HG03045 (cell line): ENCODE measurements at regions not wholly inside any gene's neighbourhood (a gene's known extent, or its start where the extent isn't known, plus 50 kb on each side); places are given as distances from the start of the nearest gene placed in this dataset.

Experiments
- ATAC-seq: cut with Tn5 transposase; IDR thresholded peaks from one replicate; pipeline ENCODE4 v1.9.1; 2021; ENCODE audit warnings: mild to moderate bottlenecking, moderate library complexity; ENCODE audit not compliant: unreplicated experiment

GRCh38 chr10:21069929-21070700 lies 173.0 kb upstream of the NEBL start:
- no peak for ATAC-seq

- ATAC-seq: no peak
Observed at GRCh38 chr10:21069278-21069677, 172.2 kb upstream of the NEBL start.

GRCh38 chr10:21068026-21068656 lies 171.0 kb upstream of the NEBL start:
- ATAC-seq: no peak

- no peak for ATAC-seq
Observed at GRCh38 chr10:21065621-21066248, 168.6 kb upstream of the NEBL start.

GRCh38 chr10:21061982-21062381 lies 164.9 kb upstream of the NEBL start:
- ATAC-seq: no peak

- no peak for ATAC-seq
Observed at GRCh38 chr10:21061184-21061583, 164.1 kb upstream of the NEBL start.

- ATAC-seq: no peak
Observed at GRCh38 chr10:21060626-21061025, 163.5 kb upstream of the NEBL start.

GRCh38 chr10:21057989-21058388 lies 160.9 kb upstream of the NEBL start:
- no peak for ATAC-seq

- ATAC-seq: no peak
Observed at GRCh38 chr10:21057436-21057835, 160.3 kb upstream of the NEBL start.

GRCh38 chr10:21056461-21056860 lies 159.3 kb upstream of the NEBL start:
- ATAC-seq: no peak

GRCh38 chr10:21055339-21056135 lies 158.4 kb upstream of the NEBL start:
- ATAC-seq: no peak

GRCh38 chr10:21053953-21054690 lies 157.0 kb upstream of the NEBL start:
- no peak for ATAC-seq

GRCh38 chr10:21052709-21053104 lies 155.6 kb upstream of the NEBL start:
- no peak for ATAC-seq

GRCh38 chr10:21052072-21052708 lies 155.1 kb upstream of the NEBL start:
- ATAC-seq: no peak

- no peak for ATAC-seq
Observed at GRCh38 chr10:21049482-21049881, 152.4 kb upstream of the NEBL start.

GRCh38 chr10:21048068-21048467 lies 151.0 kb upstream of the NEBL start:
- ATAC-seq: no peak

- ATAC-seq: no peak
Observed at GRCh38 chr10:21047511-21047910, 150.4 kb upstream of the NEBL start.

- ATAC-seq: no peak
Observed at GRCh38 chr10:21047096-21047495, 150.0 kb upstream of the NEBL start.

GRCh38 chr10:21043044-21043443 lies 145.9 kb upstream of the NEBL start:
- ATAC-seq: no peak

- no peak for ATAC-seq
Observed at GRCh38 chr10:21042536-21042935, 145.4 kb upstream of the NEBL start.
